H54 (cell line): ENCODE measurements at regions not wholly inside any gene's neighbourhood (a gene's known extent, or its start where the extent isn't known, plus 50 kb on each side); places are given as distances from the start of the nearest gene placed in this dataset.

Source experiments
- DNase-seq: peaks from one replicate; pipeline ENCODE4 v3.0.0; 2011; ENCODE audit warnings: low spot score, mixed read lengths; ENCODE audit not compliant: insufficient read length
- FAIRE-seq: peaks from 3 replicates; lab custom pipeline; 2011; peaks lifted over from hg19 to GRCh38; lab: Jason Lieb, UNC
- POLR2A ChIP-seq: IDR thresholded peaks from 2 replicates; pipeline ENCODE4 v1.6.1; 2011; ENCODE audit warnings: low read depth, mild to moderate bottlenecking, low read length

- no peak for FAIRE-seq
- TF ChIP-seq POLR2A, result no peak
These were observed 67.6 kb downstream of the NMUR2 start for GRCh38 chr5:152337484-152337883.

GRCh38 chr5:152335461-152335860, 69.6 kb downstream of the NMUR2 start:
- no peak for TF ChIP-seq POLR2A
- no peak for FAIRE-seq
- DNase-seq, result no peak

More at GRCh38 chr5:152337484-152337883, 67.6 kb downstream of the NMUR2 start:
- no peak for DNase-seq

GRCh38 chr5:152332716-152333460, 72.2 kb downstream of the NMUR2 start:
- DNase-seq, result no peak
- no peak for TF ChIP-seq POLR2A
- FAIRE-seq, result no peak

GRCh38 chr5:152331718-152332117, 73.4 kb downstream of the NMUR2 start:
- FAIRE-seq, result no peak
- DNase-seq, result no peak
- no peak for TF ChIP-seq POLR2A

- DNase-seq (no peak), FAIRE-seq (no peak)
- no peak for TF ChIP-seq POLR2A
These were observed 74.1 kb downstream of the NMUR2 start for GRCh38 chr5:152331006-152331405.

- DNase-seq (no peak), FAIRE-seq (no peak)
- no peak for TF ChIP-seq POLR2A
These were observed 75.3 kb downstream of the NMUR2 start for GRCh38 chr5:152329761-152330283.

- TF ChIP-seq POLR2A, result no peak
- FAIRE-seq, result no peak
- DNase-seq, result no peak
These were observed 75.9 kb downstream of the NMUR2 start for GRCh38 chr5:152329207-152329606.

- no peak for FAIRE-seq
- TF ChIP-seq POLR2A, result no peak
- DNase-seq, result no peak
These were observed 89.1 kb downstream of the NMUR2 start for GRCh38 chr5:152315942-152316341.

GRCh38 chr5:152314196-152314829, 90.8 kb downstream of the NMUR2 start:
- DNase-seq (no peak), FAIRE-seq (no peak)
- no peak for TF ChIP-seq POLR2A

- DNase-seq (no peak), FAIRE-seq (no peak)
- TF ChIP-seq POLR2A, result no peak
These were observed 95.1 kb downstream of the NMUR2 start for GRCh38 chr5:152309926-152310450.

GRCh38 chr5:152306386-152306785, 98.7 kb downstream of the NMUR2 start:
- no peak for DNase-seq
- TF ChIP-seq POLR2A, result no peak
- no peak for FAIRE-seq

GRCh38 chr5:152305525-152305924, 99.6 kb downstream of the NMUR2 start:
- no peak for DNase-seq
- no peak for TF ChIP-seq POLR2A
- no peak for FAIRE-seq

GRCh38 chr5:152303841-152304240, 101.2 kb downstream of the NMUR2 start:
- FAIRE-seq (no peak), DNase-seq (no peak)
- no peak for TF ChIP-seq POLR2A

- TF ChIP-seq POLR2A, result no peak
- DNase-seq (no peak), FAIRE-seq (no peak)
These were observed 107.2 kb downstream of the NMUR2 start for GRCh38 chr5:152297866-152298265.
